GM19468 (cell line): ENCODE measurements at regions not wholly inside any gene's neighbourhood (a gene's known extent, or its start where the extent isn't known, plus 50 kb on each side); places are given as distances from the start of the nearest gene placed in this dataset.
A peak's percentile ranks its signal among the peaks of the same experiment; 100 is the strongest.
"Not testable (repeated sequence)": the region's sequence is repeated elsewhere in the genome, so short reads cannot be mapped to it uniquely, and the experiment has no call there.

Experiments used
- ATAC-seq: cut with Tn5 transposase; IDR thresholded peaks from one replicate; pipeline ENCODE4 v1.9.1; 2021; ENCODE audit warnings: mild to moderate bottlenecking, moderate library complexity, moderate number of reproducible peaks; ENCODE audit not compliant: unreplicated experiment; ENCODE audit errors: extremely low read depth

DNA sequence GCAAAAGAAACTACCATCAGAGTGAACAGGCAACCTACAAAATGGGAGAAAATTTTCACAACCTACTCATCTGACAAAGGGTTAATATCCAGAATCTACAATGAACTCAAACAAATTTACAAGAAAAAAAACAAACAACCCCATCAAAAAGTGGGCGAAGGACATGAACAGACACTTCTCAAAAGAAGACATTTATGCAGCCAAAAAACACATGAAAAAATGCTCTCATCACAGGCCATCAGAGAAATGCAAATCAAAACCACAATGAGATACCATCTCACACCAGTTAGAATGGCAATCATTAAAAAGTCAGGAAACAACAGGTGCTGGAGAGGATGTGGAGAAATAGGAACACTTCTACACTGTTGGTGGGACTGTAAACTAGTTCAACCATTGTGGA, 170.1 kb downstream of the MEX3B start:
- not testable (repeated sequence) for ATAC-seq

DNA sequence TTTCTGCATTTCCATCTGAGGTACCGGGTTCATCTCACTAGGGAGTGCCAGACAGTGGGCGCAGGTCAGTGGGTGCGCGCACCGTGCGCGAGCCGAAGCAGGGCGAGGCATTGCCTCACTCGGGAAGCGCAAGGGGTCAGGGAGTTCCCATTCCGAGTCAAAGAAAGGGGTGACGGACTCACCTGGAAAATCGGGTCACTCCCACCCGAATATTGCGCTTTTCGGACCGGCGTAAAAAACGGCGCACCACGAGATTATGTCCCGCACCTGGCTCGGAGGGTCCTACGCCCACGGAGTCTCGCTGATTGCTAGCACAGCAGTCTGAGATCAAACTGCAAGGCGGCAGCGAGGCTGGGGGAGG, 175.1 kb downstream of the MEX3B start:
- ATAC-seq = not testable (repeated sequence)

DNA sequence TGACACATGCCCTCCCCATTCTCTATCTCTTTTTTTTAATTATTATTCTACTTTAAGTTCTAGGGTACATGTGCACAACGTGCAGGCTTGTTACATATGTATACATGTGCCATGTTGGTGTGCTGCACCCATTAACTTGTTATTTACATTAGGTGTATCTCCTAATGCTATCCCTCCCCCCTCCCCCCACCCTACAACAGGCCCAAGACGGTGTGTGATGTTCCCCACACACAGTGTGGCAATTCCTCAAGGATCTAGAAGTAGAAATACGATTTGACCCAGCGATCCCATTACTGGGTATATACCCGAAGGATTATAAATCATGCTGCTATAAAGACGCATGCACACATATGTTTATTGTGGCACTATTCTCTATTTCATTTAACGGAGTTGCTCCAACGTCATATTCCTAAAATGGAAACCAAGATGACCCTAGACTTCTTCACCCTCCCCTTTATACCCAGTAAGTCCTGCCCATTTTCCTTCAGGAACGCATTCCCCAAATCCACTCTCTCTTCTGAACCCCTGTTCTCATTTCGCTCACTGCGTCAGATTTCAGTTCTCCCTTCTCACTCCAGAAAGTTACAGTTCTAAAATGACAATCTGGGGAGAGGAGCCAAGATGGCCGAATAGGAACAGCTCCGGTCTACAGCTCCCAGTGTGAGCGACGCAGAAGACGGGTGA, 175.6 kb downstream of the MEX3B start:
- not testable (repeated sequence) for ATAC-seq

DNA sequence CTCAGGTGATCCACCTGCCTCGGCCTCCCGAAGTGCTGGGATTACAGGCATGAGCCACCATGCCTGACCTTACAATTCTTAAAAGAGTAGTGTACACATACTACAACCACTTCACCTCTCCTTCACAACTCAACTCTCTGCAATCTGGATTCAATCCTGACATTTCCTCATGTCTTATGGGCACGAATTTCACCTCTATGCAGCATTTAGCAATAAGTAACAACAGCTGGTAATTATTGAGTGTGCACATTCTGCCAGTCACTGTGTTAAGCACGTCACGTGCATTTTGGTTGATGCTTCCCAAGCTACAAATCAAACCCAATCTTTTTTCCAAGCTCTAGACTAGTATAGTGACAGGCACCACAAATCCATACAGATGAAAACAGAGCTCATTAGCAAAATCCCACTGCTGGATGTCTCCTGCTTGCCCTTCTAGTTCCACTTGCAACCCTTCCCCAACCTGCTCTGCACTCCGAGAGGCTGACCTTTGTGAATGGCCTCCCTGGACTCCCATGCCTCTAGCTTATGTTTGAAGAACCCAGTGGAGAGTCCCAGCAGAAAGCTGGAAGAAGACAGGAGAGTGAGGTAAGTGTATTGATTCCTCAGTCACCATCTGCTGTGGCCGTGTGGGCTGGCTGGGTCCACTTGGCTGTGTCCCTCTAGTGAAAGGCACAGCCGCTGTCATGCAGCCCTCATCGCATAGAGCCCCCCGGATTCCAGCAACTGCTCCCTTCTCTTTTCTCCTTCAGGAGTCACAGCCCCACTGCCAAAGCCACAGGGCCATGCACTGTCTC, 176.5 kb downstream of the MEX3B start:
- ATAC-seq = no peak

DNA sequence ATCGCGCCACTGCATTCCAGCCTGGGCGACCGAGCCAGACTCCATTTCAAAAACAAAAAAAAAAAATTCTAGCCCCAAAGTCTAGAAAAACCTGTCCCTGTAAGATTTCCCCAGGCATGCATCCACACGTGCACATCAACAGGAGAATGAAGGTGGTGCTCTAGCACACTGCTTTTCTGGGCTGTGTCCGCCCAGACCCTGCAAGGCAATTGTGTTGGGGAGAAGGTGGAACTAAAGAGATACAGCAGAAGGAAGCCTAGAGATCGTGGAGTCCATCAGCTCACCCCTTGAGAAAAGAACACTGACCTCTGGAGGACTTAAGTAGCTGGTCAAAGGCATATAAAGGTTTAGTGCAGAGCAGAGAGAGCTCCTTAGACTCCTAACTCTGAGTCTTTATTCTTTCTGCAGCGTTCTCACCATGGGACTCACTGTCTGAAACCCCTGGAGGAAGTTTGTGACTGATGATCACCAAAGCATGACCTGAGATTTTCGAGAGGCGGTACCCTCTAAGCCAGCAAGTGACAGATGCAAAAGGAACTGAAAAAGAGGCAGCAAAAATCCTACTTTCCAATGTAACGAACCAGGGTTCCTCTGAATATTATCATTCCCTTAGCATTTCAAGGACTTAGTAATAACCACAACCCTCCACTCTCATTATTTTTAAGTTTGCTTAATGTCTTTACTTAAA, 179.8 kb downstream of the MEX3B start:
- ATAC-seq = peak; percentile 97

DNA sequence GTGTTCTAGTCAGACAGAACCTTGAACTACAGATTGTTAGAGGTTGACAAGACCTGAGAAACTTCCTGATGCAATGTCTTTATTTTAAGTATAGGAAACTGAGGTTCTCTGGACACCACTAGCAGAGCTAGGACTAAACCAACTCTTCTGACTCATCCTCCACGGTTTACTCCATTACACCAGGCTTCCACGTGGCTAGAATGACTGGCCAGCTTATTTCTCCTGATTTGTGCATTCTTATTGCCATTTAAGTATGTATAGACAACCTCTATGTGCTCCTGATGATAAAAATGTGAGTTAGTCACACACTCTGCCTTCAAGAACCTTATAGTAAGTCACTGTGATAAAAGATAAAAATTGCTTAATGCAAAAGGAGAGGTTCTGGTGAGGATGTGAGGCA, 182.7 kb downstream of the MEX3B start:
- no peak for ATAC-seq

DNA sequence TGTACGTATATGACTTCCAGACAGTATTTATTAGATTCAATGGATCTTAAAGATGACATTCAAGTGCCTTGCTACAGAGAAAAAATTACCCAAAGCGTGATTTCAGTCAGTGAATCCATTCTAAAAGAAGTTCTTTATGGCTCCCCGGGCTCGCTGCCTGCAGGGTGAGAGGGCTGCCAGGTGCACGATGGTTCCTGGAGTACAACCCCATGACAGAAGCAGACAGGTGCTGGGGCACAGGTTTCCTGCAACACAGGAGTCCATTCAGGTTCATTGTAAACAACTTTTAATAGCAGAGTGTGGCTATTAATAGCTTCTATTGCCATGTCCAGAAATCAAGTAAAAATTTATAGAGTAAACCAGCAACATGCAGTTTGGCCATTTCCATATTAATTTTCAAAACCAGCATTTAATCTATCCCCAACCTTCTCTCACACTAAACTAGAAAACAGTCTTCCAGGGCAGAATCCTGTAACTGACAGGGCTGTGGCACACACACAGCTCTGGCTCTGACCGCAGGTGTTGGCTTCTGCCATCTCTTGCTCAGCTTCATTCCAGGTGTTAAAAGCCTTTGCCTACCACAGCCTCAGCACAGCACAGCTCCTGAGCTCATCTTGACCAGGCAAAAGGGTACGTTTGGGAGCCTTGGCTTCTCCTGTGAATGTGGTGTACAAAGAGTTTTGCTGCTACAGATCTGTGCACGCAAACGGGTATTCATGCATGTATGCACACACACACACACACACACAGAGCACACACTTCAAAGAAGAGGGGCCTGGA, 185.9 kb downstream of the MEX3B start:
- no peak for ATAC-seq

DNA sequence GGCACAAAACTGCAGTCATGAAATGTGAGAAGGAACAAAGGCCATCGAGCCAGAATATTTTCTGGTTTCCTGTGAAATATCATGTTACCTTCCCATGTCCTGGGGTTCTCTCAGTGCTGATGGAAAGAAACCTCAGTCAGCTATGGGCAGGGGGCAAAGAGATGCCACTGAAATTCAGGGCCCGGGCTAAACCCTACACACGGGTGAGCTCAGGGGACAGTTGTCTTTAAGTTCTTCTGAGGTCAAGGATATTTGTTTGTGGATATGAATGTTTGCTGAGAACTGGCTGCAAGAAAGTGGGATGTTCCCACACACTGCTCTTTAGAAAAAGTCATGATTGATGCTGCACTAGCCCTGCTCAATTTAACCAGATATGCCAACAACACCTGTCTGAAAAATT, 187.2 kb downstream of the MEX3B start:
- ATAC-seq = no peak

DNA sequence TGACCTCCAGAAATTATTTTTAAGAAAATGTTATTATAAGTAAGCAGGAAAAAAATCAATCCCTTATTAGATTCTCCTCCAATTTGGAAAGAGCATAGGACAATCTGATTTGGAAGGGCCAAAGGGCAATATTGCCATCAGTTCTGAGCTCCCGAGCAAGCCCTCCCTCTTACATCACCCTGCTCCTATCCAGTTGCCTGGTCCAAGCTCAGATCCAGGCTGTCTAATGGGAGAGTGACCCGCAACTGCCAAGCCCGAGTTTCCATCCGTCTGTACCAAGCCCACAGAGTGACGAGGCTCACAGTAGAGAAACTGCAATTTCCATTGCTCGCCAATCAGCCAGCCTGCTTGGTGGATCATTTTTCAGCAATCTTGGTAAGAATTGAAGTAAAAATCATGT, 187.7 kb downstream of the MEX3B start:
- ATAC-seq = no peak

DNA sequence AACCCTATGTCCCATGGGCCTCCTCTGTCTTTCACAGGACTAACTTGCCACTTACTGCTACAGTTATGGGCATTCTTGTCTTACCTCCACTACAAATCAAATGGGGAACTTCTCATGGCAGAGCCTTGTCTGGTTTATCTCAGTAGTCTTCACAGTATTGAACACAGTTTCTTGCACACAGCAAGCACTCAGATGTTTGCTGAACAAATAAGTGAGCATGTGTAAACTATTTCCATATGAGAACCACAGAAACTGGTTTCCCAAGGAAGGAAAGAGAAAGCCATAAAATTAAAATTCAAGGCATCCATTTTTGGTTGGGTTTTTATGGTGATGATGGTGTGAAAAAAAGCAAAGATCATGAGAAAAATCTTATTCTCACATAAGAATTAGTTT, 189.2 kb downstream of the MEX3B start:
- no peak for ATAC-seq

DNA sequence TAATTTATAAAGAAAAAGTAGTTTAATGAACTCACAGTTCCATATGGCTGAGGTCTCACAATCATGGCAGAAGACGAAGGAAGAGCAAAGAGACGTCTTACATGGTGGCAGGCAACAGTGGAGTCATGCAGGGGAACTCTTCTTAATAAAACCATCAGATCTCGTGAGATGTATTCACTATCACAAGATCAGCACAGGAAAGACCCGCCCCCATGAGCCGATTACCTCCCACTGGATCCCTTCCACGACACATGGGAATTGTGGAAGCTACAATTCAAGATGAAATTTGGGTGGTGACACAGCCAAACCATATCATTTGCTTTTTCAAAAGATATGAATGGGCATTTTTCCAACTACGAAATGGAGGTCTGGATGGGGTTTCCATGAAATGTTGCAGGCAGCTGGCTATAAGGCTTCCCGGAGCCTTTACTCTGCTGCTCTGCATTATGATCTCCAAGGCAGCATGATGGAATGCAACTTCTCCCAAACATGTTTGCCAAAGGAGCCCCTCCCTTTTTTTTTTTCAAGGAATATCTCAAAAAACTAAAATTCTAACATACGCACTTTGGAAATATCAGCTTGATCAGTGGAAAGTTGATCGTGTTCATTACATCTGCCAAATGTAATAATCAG, 189.7 kb downstream of the MEX3B start:
- ATAC-seq = no peak

DNA sequence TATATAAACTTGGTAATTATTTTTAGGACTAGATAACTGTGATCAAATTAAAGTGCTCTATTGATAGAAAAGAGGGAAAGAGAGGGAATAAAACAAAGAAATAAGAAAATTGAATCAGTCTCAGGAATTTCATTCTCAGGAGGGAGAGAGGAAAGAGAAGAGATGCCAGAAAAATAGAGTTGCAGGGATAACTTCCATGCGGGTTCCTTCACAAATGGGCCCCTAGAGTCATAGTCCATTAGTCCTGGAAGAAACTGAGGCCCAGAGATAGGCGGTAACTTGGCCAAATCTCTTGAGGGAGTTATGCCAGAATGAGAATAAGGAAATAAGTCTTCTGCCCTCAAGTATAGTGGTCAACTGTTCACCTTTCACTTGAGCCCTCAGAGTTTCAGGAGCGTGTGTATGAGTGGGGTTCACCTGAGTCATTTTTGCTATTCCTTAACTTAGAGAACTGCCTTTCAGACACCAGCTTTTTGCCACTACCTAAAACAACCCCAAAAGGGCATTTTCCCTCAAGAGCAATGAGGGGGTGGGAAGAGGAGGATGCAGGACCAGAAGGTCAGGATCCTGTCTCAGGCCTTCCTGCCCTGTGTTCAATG, 192.6 kb downstream of the MEX3B start:
- ATAC-seq = no peak

DNA sequence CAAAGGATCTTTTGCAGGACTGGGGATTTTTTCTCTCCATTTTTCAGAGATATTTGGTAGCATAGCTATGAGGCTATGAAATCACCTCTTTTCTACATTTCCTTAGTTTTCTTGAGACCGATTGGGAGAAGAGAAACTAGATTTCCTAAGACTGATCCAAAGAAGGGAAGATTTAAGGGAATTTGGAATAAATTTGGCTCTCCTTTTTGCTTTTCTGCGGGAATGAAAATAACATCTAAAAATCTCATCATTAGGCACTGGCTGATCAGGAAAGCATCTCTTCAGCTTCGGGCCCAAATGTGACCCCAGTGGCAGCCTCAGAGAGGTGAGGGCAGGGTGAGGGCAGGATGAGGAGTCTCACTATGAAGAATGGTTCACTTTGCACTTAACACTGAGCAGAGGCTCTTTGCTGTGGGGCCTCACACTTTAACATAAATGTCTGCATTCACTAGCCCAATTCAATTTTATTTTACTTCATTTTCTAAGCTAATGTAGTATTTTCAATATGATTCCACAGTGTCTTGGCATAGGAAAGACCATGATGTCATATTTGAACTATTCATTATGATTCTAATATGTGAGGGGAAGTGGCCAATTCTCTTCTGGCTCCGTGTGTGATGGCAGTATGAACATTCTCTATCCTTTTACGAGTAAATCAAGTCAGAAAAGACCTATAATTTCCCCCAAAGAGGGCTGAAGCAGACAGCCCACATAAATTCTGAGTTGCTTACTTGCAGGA, 193.2 kb downstream of the MEX3B start:
- no peak for ATAC-seq

DNA sequence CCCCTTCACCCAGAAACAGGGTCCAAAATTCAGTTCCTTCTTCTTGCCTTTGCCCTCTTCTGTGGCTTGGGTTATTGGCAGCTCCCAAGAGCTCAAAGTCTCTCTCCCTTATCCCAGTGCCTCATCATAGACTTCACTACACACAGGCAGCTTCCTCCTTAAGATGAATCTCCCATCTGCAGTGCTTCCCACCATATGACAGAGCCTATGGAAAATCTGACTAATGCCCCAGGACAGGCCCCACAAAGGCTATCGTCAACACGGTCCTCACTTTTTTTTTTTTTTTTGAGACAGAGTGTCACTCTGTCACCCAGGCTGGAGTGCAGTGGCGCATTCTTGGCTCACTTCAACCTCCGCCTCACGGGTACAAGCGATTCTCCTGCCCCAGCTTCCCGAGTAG, 194.1 kb downstream of the MEX3B start:
- no peak for ATAC-seq

DNA sequence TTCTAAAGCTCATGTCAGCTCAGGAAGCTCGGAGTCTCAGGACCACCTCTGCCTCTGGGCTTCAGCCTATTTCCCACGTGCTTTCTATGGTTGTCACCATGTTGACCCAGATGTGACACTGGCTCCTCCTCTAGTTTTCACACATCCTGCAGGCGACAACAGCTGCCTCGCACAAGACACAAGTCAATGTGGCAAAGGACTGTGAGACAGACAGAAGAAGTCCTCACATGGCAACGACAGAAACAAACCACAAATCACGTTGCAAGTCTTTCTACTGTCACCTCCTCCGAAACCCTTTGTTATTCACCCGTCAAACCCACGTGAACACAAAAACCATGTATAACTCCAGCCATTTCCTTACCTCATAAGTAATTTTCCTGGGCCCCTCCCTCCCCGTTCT, 194.5 kb downstream of the MEX3B start:
- ATAC-seq = no peak

DNA sequence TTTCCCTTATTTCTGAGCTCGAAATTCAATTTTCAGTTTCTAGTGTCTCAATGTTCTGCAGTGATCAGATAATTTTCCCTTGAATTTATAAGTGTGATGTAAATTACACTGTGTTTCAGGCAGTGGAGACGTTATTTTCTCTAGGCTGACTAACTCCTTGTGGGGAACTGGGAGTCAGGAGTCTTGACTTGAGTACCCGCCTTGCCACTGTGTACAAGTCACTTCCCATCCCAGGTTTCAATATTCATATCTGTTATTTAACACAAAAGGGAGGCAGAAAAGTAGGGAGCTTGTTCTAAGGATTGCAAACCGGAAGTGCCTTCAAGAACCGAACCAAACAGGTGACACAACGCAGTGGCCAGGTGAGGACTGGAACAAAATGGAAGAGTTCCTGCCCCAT, 196.5 kb downstream of the MEX3B start:
- ATAC-seq = no peak

DNA sequence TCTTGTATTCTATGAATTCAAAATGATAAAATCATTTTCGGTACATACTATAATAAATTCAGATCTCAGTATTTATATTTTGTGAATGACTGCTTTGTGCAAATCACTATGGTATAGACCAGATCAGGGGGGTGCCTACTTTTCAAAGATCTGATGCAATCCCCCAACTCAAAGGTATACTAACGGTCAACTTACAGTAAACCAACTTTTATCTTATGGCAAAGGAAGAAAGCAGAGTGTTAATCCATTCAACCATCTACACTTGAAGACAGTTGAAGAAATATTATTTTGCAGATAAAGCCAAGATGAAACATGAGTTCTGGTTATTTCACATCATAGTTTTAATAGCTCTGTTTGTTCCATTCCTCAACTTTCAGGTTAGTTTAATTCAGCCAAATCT, 197.1 kb downstream of the MEX3B start:
- ATAC-seq = no peak

DNA sequence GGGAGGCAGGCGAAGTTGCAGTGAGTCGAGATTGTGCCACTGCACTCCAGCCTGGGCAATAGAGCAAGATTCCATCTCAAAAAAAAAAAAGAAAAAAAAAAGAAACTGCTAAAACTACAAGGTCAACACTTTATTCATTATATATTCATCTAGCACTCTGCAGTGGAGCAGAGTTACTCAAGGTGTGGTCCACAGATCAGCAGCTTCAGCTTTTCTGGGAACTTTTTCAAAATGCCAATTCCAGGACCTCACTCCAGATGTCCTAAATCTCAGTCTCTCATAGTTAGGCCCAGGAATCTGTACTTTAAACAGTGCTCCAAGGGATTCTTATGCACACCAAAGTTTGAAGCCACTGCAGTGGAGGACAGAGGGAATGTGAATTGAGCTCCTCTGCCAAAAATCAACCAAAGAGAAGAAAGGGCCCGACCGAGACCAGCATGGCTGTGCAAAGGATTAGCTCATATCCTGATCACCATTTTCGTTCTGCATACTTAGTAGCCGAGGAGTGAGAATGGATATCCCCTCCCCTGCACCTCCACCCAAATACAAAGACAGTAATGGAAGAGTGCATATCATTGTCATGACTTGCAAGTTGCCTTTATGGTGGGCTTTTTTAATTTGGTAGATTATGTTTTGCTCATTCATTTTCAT, 201.9 kb downstream of the MEX3B start:
- no peak for ATAC-seq

DNA sequence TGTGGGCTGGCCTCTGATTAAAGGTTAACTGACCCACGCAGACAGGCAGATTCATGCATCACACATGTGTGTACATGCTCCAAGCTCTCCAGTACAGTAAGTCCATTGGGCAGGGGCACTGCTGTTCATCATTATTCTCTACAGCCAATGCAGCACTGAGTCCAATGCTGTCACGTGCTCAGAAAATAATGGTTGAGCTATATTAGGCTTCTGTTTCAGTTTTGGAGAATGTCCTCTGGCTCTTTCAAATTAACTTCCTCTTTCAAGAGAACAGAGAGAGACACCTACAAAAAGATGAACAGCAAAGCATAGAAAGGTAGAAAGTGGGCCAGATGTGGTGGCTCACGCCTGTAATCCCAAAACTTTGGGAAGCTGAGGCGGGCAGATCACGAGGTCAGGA, 202.6 kb downstream of the MEX3B start:
- ATAC-seq = no peak
